DND-41 (cell line): ENCODE measurements at regions not wholly inside any gene's neighbourhood (a gene's known extent, or its start where the extent isn't known, plus 50 kb on each side); places are given as distances from the start of the nearest gene placed in this dataset.

Experiments used
- EZH2 ChIP-seq: IDR thresholded peaks from 3 replicates; pipeline ENCODE4 v1.6.1; 2012; ENCODE audit warnings: borderline replicate concordance, low read depth, mild to moderate bottlenecking, moderate library complexity, low read length, inconsistent platforms; ENCODE audit not compliant: severe bottlenecking
- TF ChIP-seq, protein P1 (sequence below): IDR thresholded peaks from 2 replicates; pipeline ENCODE4 v1.5.1; 2012; ENCODE audit warnings: borderline replicate concordance, low read length, moderate library complexity, mild to moderate bottlenecking; ENCODE audit not compliant: poor library complexity, severe bottlenecking; ENCODE audit errors: extremely low read depth

DNA sequence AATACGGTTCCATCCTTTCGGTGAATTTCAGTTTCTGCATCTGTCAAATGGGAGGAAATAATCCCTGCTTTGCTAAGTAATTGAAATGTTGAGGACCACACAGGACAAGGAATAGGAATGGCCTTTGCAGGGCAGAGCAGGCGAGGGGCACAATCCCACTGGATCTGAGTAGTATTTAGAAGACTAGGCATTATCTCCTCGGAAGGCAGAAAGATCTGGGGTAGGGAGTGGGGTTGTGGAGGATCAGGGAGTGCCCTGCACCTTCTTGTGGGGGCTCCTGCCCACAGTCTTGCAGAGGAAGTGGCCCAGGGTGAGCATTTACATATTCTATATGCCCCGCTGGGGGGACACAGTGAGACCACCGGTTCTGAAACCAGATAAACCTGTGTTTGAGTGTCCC, 87.1 kb upstream of the SIRPA start:
- TF ChIP-seq, protein P1, sequence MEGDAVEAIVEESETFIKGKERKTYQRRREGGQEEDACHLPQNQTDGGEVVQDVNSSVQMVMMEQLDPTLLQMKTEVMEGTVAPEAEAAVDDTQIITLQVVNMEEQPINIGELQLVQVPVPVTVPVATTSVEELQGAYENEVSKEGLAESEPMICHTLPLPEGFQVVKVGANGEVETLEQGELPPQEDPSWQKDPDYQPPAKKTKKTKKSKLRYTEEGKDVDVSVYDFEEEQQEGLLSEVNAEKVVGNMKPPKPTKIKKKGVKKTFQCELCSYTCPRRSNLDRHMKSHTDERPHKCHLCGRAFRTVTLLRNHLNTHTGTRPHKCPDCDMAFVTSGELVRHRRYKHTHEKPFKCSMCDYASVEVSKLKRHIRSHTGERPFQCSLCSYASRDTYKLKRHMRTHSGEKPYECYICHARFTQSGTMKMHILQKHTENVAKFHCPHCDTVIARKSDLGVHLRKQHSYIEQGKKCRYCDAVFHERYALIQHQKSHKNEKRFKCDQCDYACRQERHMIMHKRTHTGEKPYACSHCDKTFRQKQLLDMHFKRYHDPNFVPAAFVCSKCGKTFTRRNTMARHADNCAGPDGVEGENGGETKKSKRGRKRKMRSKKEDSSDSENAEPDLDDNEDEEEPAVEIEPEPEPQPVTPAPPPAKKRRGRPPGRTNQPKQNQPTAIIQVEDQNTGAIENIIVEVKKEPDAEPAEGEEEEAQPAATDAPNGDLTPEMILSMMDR = no peak
- TF ChIP-seq EZH2 = no peak
